AG09319 (cell line): ENCODE measurements at regions not wholly inside any gene's neighbourhood (a gene's known extent, or its start where the extent isn't known, plus 50 kb on each side); places are given as distances from the start of the nearest gene placed in this dataset.
"Not testable (repeated sequence)": the region's sequence is repeated elsewhere in the genome, so short reads cannot be mapped to it uniquely, and the experiment has no call there.

Experiments
- DNase-seq: peaks from one replicate; pipeline ENCODE4 v3.0.0-alpha.2; 2010; ENCODE audit warnings: low read depth; ENCODE audit errors: extremely low read depth
- CTCF ChIP-seq: IDR thresholded peaks from 2 replicates; pipeline ENCODE4 v1.5.1; 2011; ENCODE audit warnings: low read depth, mild to moderate bottlenecking, inconsistent platforms, low read length, moderate library complexity

GRCh38 chr1:200298242-200298641 lies 111.6 kb downstream of the ZNF281 start:
- TF ChIP-seq CTCF = no peak
- DNase-seq = no peak

GRCh38 chr1:200296091-200296661 lies 113.7 kb downstream of the ZNF281 start:
- DNase-seq = peak; percentile 19
- TF ChIP-seq CTCF = no peak

- no peak for TF ChIP-seq CTCF
- DNase-seq = no peak
These were observed 115.6 kb downstream of the ZNF281 start for GRCh38 chr1:200294241-200294640.

- no peak for DNase-seq
- TF ChIP-seq CTCF = no peak
These were observed 117.1 kb downstream of the ZNF281 start for GRCh38 chr1:200292699-200293098.

- DNase-seq = no peak
- TF ChIP-seq CTCF = no peak
These were observed 118.7 kb downstream of the ZNF281 start for GRCh38 chr1:200291106-200291505.

- no peak for DNase-seq
- no peak for TF ChIP-seq CTCF
These were observed 119.7 kb downstream of the ZNF281 start for GRCh38 chr1:200290010-200290685.

GRCh38 chr1:200288226-200288625 lies 121.6 kb downstream of the ZNF281 start:
- no peak for DNase-seq
- TF ChIP-seq CTCF = no peak

GRCh38 chr1:200284236-200284635 lies 125.6 kb downstream of the ZNF281 start:
- not testable (repeated sequence) for DNase-seq
